ENCODE measurements at regions not wholly inside any gene's neighbourhood (a gene's known extent, or its start where the extent isn't known, plus 50 kb on each side); places are given as distances from the start of the nearest gene placed in this dataset.

- TF ChIP-seq CTCF (IDR thresholded peaks at IDR 0.05; ENCODE audit: low read depth, low read length) (no peak), POLR2A (IDR thresholded peaks at IDR 0.05; ENCODE audit: extremely low read depth, insufficient read length) (no peak)
Measured at GRCh38 chr9:106333481-106333880, 529.5 kb upstream of the ZNF462 start.

Measured in NB4 (cell line).